NCI-H2107 (cell line): ENCODE measurements at regions not wholly inside any gene's neighbourhood (a gene's known extent, or its start where the extent isn't known, plus 50 kb on each side); places are given as distances from the start of the nearest gene placed in this dataset.

Experiments
- DNase-seq: peaks from one replicate; lab custom pipeline; 2025; lab: John Stamatoyannopoulos, UW

DNA sequence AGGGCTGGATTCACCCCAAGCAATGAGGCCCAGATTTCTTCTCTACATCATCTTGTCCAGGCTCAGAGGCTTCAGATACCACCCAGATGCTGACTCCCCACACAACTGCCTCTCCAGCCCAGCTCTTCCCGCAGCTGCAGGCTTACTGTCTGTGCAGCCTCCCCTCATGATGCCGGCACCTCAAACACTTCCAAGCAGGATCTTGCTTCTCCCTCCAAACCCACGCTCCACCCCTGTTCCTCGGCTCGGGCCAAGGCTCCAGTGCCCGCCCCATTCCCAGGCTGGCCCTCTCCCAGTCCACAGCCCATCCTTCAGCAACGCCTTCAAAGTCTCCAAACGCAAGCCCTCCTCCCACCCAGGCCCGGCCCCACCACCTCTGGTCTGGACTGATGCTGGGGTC lies 159.2 kb upstream of the LINGO1 start:
- DNase-seq = no peak

DNA sequence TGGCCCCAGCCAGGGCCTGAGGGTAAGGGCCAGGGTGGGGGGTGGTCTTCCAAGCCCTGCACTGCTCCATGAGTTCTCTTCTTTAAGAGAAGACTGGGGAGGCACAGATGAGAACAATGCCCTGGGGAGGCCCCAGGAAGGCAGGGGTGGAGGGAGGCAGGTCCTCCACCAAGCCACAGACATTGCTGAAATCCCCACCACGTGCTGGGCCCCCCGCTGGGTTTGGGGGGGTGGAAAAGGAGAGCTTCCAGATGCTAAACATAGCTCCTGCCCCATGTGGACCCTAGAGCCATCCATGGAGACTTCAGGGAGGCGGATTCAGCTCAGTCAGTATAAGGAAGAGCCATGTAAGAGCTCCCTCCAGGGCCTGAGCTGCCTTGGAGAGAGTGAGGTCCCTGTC lies 157.8 kb upstream of the LINGO1 start:
- no peak for DNase-seq

DNA sequence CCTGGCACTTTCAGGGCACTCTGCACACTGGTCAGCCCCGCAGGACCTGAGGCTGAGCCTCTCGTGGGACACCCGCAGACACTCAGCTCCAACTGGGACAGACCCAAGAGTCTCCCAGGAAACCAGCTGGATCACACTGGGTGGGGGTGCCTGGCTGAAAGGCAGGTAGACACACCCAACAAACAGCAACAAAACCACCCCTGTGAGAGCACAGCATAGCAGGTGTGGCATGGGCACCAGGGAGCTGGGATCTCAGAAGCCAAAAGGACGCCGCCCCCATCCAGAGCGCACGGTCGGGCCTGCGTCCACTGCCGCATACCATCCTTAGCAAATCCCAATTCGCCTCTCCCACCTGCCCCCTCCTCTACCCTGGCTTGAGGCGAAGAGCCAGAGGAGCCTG lies 154.2 kb upstream of the LINGO1 start:
- DNase-seq = no peak

DNA sequence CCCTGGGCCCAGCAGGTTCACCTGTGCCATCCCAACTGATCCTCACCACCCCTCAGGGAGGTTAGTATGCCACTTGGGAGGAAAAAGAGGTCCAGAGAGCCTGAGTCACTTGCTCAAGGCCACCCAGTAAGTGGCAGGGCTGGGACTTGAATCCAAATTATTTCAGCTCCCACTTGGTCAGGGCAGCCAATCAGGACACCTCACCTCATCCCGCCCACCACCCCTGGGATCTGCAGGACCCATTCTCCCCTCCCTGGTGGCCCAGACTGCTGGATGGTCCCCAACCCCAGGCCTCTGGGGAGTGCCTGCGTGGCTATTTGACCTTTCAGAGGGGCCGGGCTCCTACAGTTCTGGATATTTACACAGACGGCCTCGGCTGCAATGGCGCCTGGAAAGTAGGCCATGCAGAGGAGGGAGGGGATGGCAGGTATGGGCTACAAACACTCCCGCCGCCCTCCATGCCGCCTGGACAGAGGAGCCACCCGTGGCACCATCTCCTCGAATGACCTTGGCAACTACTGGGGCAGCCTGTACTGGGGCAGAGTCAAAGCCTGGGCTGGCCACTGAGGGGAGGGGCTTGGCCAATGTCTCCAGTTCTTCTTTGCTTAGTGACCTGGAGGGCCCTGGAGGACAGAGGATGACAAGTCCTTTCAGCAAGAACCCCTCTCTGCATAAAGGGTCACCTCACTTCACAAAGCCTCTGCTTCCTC lies 153.6 kb upstream of the LINGO1 start:
- no peak for DNase-seq

DNA sequence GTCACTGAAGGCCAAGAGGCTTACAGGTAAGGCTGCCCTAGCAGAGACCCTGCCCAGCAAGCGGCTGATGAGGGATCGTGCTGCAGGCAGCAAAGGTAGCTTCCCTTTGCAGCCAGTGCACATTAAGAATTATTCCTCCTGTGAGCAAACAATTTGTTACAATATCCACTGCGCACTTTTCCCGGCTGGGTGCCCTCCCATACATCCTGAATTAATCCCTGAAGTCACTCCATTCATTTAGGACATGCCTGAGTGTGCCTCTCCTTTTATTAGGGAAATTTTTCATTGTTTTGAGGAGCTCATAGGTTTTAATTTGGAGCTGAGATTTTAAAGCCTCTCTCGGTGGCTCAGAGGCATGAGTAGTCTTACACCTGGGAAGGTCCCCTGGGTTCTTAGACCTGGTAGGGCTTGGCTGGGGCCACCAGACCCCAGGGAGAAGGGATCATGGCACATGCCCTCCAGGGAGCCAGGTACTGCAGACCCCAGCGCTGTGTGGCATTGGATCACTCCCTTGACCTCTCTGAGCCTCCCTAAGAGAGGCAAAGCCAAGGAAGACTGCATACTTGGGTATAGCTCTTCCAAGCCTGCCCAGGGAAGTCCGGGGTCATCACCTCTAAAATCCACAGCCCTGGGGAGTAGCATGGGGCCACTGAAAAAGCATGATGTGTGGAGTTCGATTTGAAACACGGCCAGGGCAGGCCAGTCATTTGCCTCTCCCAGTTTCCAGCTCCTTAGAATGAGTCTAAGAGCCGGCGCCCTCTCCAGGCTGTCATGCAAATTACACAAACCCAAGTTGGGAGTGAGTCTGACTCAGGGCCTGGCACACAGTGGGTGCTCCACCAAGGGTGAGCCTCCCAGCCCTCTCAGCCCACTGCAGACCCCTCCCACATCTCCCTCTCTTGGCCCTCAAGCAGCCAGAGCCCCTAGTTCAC lies 151.9 kb upstream of the LINGO1 start:
- no peak for DNase-seq

DNA sequence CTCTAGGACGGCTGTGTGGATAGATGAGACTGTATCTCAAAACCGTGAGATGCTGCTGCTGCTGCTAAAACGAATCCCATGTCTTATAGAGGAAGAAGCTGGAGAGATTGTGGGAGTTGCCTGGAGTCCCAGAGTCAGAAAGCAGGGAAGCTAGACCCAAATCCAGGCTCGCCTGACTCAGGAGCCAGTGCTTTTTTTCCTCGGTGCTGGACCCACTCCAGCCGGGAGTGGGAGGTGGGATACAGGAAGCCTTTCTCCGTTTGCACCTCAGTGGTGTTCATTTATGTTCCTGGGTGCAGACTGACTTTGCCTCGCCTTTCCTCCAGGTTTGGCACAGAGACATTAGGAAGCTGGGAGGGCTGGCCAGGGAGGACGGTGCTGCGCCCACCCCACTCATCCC lies 150.9 kb upstream of the LINGO1 start:
- no peak for DNase-seq

DNA sequence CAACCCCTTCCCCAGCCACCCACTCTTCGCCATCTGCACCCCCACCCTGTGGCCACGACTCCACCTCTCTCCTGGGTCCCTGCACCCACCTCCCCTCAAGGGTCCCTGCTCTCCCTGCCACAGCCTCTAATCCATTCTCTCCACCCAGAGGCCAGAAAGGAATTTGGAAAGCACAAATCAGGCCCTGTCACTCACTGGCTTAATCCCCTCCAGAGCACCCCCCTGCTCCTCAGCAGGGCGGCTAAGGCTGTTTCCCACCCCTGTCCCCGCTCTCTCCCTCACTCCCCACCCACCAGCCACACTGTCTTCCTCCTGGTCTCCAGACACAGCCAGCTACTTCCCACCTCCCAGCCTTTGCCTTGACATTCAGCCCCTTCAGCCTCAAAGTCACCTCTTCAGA lies 150.0 kb upstream of the LINGO1 start:
- DNase-seq = no peak

DNA sequence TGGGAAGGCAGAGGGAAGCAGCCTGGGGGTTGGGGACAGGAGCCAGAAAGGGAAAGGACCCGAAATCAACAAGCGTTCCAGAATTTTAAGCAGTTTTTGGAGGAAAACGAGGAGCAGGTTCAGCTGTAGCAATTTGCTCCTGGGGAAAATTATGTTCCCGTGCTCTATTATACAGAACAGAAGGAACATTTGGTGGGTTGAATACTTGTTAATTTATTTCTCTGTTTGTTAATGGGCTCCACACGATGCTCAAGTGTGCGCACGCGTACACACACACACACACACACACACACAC lies 149.2 kb upstream of the LINGO1 start:
- DNase-seq = no peak

DNA sequence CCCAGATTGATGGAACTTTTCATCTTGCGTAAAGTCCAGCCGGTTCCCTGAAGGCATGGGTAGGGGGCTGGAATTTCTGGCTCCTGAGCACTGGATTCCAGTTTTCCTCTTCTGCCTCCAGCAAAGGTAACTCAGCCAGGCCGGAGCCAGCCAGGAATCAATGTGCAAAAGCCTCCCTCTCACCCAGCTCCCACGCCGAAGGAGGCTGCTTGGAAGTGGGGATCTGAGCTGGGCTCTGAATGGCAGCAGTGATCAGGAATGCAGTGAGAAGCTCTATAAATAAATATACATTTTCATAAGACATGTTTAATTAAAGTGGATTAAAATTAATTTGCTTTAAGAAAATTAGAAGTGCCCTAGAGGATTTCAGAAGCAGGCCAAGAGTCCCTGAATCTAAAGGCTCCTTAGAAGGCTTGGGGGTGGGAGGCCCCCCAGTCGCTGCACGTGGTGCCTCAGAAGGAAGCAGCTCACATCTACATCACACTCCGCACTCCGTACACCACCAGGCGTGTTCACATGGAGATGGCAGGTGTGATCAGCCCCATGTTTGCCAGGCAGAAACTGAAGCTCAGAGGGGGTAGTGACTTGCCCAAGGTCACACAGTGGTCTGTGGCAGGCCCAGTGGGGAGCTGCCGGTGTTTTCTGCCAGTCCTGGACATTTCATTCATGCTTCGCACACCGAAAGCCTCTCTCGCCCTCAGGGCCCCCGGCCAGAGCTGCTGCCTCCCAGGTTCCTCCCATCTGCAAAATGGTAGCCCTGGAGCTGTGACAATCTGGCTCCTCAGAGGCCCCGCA lies 148.6 kb upstream of the LINGO1 start:
- no peak for DNase-seq

DNA sequence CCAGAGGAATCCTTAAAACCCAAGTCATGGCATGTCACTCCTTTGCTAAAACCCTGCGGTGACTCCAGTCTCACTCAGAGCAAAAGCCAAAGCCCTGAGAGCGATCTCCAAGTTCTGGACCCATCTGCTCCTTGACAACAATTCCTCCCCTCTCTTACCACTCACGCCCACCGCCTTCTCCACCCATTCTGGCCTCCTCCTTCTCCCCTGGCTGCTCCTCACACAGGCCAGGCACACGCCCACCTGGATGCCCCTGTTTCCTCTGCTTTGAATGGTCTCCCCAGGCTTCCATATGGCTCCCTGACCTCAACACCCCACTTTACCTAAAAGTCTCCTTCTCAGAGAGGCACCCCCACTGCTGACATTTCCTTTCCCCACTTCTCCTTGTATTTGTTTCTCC lies 146.1 kb upstream of the LINGO1 start:
- DNase-seq = no peak

DNA sequence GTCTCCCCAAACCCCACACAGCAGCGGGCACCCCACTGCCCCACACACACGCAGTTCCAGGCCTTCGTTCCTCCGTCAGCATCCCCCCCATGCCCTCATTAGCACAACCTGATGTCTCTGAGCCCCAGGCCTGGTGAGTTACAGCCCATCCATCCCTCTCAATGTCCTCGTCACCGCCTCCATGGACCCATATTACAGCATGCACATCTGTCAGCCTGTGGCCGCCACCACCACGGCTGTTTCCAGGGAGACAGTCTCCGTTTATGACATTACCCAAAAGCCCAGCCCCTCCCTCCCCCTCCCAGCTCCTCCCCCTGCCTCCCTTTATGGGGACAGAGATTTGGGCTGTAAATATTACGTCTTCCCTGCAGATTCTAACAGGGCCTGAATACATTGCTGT lies 143.1 kb upstream of the LINGO1 start:
- no peak for DNase-seq

DNA sequence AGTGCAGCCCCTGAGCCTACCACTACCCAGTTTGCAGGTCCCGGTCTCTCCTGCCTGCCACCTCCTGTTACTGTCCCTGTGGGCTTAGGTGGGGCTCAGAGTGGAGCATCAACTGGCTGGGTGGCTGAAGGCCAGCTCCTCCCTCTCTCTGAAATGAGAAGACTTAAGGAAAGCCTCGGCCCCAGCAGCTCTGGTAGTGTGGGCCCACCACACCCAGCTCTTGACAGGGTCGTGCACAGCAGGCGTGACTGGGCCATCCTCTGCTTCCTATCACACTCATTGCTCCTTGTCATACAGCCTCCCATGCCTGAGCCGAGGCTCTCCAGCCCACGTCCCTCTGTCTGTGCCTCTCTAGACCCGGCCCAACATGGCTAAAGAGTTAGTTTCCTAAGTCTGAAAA lies 142.7 kb upstream of the LINGO1 start:
- no peak for DNase-seq

DNA sequence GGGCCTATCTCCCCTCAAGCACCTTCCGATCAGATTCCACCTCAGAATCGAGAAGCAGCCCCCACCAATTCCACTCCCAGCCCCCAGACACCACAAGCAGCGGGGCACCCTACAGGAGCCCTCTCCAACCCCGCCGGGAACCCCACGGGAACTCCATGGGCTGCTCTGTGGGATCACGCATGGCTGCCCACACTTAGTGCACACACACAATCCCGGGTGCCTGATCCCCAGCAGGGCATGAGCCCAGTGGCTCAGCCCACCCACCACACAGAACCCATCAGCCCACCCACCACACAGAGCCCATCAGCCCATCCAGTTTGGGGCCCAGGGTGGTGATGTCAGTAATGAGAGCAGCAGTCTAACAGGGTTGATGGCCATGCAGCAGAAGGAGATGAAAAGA lies 141.6 kb upstream of the LINGO1 start:
- no peak for DNase-seq

DNA sequence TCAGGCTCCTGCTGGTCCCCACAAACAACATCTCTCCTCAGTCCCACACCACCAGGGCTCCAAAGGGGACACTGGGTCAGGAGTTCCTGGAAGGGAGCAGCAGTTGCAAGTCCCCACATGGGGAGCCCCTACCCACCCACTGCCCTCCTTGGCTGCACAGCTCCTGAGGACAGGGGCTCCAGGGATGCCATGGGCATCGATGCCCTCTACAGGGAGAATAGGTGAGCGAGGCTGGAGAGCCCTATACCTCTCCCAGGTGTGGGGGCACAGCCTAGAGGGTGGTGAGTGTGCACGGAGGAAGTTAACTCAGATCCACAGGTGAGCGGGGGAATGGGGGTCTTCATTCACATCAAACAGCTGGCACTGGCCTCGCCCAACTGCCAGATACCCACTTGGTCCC lies 141.2 kb upstream of the LINGO1 start:
- DNase-seq = no peak

DNA sequence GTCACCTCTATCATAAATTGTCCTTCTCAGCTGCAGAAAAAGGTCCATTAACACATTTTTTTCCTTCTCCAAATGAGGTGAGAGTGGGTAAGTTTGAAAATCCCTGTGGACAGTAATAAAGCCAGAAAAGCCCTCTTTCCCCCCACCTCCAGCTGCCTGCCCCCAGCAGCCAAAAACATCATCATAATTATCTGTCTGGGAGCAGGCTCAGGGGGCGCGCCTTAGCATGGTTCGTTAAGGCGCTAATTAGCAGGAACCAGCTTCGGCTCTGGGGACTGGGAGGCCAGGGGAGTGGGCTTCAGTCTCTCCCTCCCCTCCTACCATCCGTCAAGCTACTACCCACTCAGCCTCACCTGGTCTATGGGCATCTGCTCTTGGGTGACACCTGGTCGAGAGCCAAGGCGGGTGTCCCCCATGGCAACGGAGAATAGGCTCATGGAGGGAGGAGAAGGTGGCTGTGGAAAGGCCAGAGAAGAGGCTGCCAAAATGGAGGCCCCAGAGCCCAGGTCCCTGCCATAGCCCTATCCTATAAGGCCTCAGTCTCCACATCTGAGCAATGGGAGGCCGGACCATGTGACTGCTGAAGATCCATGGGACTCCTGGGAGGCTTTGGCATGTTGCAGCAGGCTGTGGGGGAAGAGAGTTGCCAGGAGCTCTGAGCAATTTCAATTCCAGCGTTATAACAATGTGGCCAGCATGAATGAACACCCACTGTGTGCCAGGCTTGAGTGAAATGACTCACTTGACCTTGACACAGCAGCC lies 140.1 kb upstream of the LINGO1 start:
- DNase-seq = no peak

DNA sequence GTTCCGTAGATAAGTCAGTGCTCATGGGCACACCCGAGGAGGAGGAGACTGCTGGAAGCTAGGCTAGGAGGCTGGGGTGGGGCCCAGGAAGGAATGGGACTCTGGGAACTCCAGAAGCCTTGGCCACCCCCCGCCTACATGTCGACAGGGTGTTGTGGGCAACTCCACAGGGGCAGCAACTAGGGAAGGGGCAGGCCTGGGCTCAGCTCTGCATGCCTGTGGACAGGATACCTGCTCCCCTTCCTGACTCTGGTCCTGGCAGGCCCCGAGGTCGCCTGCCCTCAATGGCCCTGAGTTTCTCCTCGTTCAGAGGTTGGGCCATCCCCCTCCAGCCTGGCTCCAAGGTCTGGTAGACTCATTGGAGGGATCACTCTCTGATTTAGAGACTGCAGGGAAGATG lies 138.9 kb upstream of the LINGO1 start:
- DNase-seq = no peak

DNA sequence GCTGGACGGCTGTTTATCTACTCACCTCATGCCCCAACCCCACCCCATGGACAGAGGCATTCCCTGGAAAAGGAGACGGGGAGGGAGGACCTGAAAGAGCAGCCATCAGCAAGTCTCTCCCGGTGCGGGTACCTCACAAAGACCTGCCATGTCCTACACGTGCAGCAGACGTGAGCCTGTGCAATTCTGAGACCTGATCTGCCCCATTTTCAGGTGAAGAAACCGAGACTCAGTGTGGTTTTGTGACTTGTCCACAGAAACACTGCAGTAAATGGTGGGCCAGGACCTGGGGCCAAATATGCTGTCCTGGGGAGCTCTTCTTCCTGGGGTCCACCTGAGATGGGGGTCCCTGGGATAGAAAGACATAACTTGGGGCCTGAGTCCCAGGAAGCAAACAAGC lies 137.0 kb upstream of the LINGO1 start:
- DNase-seq = no peak

DNA sequence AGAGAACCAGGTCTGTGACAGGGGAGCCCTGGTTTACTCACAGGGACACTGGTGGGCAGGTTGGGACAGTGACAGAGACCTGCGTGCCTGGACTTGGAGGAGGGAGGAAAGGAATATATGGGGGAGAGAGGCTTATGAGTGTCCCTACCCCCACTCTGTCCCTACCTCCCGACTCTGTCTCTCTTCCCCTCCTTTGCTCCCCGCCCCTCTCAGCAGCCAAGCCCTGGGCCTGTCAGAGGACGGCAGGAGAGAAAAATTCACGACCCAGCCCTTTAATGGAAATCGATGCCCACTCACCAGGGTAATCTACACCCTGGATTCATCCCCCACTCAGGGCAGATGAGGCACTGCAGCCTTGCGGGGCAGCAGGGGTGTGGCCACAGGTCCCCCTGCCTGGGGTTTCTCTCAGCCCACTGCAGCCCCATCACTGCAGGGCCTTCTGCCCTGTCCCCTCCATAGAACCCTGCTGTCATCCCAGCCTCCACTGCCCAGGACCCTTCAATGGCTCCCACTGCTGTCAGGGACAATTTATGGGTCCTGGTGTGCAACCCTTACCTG lies 135.9 kb upstream of the LINGO1 start:
- no peak for DNase-seq

DNA sequence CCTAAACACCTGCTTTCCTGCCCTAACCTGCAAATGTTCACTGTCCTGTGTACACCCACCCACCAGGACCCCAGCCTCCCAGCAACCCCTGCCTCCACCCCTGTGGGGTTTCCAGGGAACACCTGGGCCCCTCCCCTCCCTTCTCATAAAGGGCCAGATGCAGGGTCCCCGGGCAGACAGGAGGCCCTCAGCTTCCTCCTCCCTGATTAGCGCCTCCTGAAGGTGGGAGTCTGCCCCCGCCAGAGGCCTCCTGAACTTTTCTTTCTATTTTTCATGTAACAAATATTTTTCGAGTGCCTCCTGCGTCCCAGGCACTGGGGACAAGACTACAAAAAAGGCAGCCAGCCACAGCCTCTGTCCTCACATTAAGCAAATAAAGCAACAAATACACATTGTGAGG lies 135.4 kb upstream of the LINGO1 start:
- DNase-seq = no peak

DNA sequence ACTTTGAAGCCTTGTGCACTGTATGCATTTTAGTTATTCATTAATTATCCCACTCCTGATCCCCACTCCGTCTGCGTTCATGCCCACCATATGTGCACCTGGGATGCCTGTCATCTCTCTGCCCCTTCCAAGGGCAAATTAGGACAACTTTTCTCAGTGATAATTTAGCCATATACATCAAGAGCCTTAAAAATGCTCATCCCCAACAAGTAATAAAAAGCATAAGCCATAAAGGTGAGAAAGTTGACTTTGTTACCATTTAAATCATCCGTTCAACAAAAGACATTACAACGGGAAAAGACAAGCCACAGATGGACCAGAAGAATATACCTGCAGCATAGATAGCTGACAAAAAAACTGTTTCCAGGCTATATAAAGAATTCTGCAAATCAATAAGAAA lies 131.4 kb upstream of the LINGO1 start:
- no peak for DNase-seq

DNA sequence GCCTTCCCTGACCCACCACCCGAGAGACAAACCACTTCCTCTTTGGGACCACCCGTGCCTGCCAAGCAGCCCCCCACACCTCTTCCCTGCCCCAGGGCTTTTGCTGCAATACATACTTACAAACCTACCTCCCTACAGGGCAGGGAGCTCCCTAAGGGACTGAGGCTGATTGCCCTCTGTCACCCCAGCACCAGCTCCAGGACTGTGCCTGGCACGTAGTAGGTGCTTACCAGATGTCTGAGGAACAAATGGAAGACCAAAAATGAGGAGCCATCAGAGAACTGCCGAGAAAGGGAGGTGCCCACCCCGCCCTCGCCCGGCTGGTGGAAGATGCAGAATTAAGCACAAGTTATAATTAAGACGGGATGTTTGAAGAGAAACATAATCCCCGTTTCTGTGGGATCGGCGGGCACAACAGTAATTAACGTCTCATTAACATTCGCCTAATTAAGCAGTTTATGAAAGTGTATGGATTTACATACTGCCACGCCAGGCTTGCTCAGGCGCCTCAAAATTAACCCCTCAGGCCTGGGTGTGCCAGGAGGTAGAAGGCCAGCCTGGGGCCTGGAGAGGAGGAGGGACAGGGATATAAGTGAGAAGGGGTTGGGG lies 130.1 kb upstream of the LINGO1 start:
- DNase-seq = no peak
